ENCODE measurements at regions not wholly inside any gene's neighbourhood (a gene's known extent, or its start where the extent isn't known, plus 50 kb on each side); places are given as distances from the start of the nearest gene placed in this dataset.
A peak's percentile ranks its signal among the peaks of the same experiment; 100 is the strongest.

- Histone ChIP-seq H3K27ac (no peak overlapping the region), H3K4me3 (no peak overlapping the region), H3K9me3 (no peaks in the 10 kb centered on the region), H3K27me3 (no peaks in the 10 kb centered on the region), H3K36me3 (ENCODE audit: low read depth, missing control alignments) (no peaks in the 10 kb centered on the region), H3K4me1 (peaks cover 9% of the 10 kb centered on the region)
- WGBS, 2 donors, result 49 to 69% methylated on average over 7 of the region's 7 CpGs
- intact Hi-C loops (cut with DNase I; ENCODE audit: low total_unique reads), result no loop called here
- DNase-seq, result peak; percentile 32
- no peak for TF ChIP-seq CTCF (IDR thresholded peaks at IDR 0.05)
- no peak for TF ChIP-seq POLR2A (IDR thresholded peaks at IDR 0.05)
Measured at GRCh38 chr5:56763711-56764466, 51.5 kb upstream of the MAP3K1 start.

GRCh38 chr5:56763182-56763581 lies 52.2 kb upstream of the MAP3K1 start:
- Histone ChIP-seq H3K9me3 (no peaks in the 10 kb centered on the region), H3K4me3 (no peak overlapping the region), H3K4me1 (peaks cover 9% of the 10 kb centered on the region), H3K27me3 (no peaks in the 10 kb centered on the region), H3K36me3 (ENCODE audit: low read depth, missing control alignments) (no peaks in the 10 kb centered on the region), H3K27ac (no peak overlapping the region)
- DNase-seq, result no peak
- intact Hi-C loops (cut with DNase I; ENCODE audit: low total_unique reads), result no loop called here
- TF ChIP-seq POLR2A (IDR thresholded peaks at IDR 0.05) (no peak), CTCF (IDR thresholded peaks at IDR 0.05) (no peak)
- 86 to 100% methylated on average over 1 of the region's 1 CpG for WGBS, 2 donors

- no peak for DNase-seq
- intact Hi-C loops (cut with DNase I; ENCODE audit: low total_unique reads), result no loop called here
- TF ChIP-seq POLR2A (IDR thresholded peaks at IDR 0.05) (no peak), CTCF (IDR thresholded peaks at IDR 0.05) (no peak)
- no peaks in the 10 kb centered on the region for H3K9me3 ChIP-seq
- no peak overlapping the region for H3K27ac ChIP-seq
- WGBS, 2 donors, result 53 to 56% methylated on average over 4 of the region's 4 CpGs
- no peaks in the 10 kb centered on the region for H3K36me3 ChIP-seq (ENCODE audit: low read depth, missing control alignments)
- no peaks in the 10 kb centered on the region for H3K27me3 ChIP-seq
- H3K4me1 ChIP-seq, result peaks cover 9% of the 10 kb centered on the region
- H3K4me3 ChIP-seq, result no peak overlapping the region
Measured at GRCh38 chr5:56761151-56761885, 54.0 kb upstream of the MAP3K1 start.

- DNase-seq, result no peak
- H3K4me1 ChIP-seq, result peaks cover 9% of the 10 kb centered on the region
- no peaks in the 10 kb centered on the region for H3K36me3 ChIP-seq (ENCODE audit: low read depth, missing control alignments)
- no peak overlapping the region for H3K4me3 ChIP-seq
- no peak overlapping the region for H3K27ac ChIP-seq
- no peaks in the 10 kb centered on the region for H3K27me3 ChIP-seq
- TF ChIP-seq POLR2A (IDR thresholded peaks at IDR 0.05) (no peak), CTCF (IDR thresholded peaks at IDR 0.05) (no peak)
- 65% methylated on average over 5 of the region's 5 CpGs for WGBS, 2 donors
- no peaks in the 10 kb centered on the region for H3K9me3 ChIP-seq
- intact Hi-C loops (cut with DNase I; ENCODE audit: low total_unique reads), result no loop called here
Measured at GRCh38 chr5:56760723-56761122, 54.6 kb upstream of the MAP3K1 start.

Data from testis (tissue), 2 donors.